CD14-positive monocyte (primary cell): ENCODE measurements at regions not wholly inside any gene's neighbourhood (a gene's known extent, or its start where the extent isn't known, plus 50 kb on each side); places are given as distances from the start of the nearest gene placed in this dataset.

Experiments used
- DNase-seq, 3 donors: peaks; one replicate each; pipeline ENCODE4 v3.0.0-alpha.2; 2011 to 2022
- H2AFZ ChIP-seq: 2 replicates; pipeline ENCODE4 v1.6.0; 2012; ENCODE audit warnings: mild to moderate bottlenecking, low read depth, low read length, inconsistent platforms; ENCODE audit not compliant: insufficient read depth, poor library complexity, severe bottlenecking
- H3K27ac ChIP-seq, 2 donors: 1 replicate in 1 of 2; 2 replicates in 1 of 2; pipeline ENCODE4 v1.5.1; 2012 to 2013; ENCODE audit warnings: low read length in 2 of 2, control low read depth in 1 of 2, inconsistent platforms in 1 of 2, low read depth in 1 of 2, mild to moderate bottlenecking in 1 of 2
- H3K27me3 ChIP-seq, 2 donors: one replicate each; pipeline versions ENCODE4 v1.6.0 to v1.6.1; 2011 to 2013; ENCODE audit warnings: low read length in 2 of 2; ENCODE audit not compliant: control insufficient read depth in 2 of 2, insufficient read depth in 2 of 2
- H3K36me3 ChIP-seq, 2 donors: replicated peaks in 1 of 2; 1 replicate in 1 of 2; 2 replicates in 1 of 2; pipeline versions ENCODE4 v1.5.1 to v1.6.1; 2012 to 2013; ENCODE audit warnings: low read length in 2 of 2, control low read depth in 1 of 2, inconsistent platforms in 1 of 2, mild to moderate bottlenecking in 1 of 2; ENCODE audit not compliant: insufficient read depth in 2 of 2, control insufficient read depth in 1 of 2
- H3K4me1 ChIP-seq, 2 donors: 1 replicate in 1 of 2; 2 replicates in 1 of 2; pipeline versions ENCODE4 v1.5.1 to v1.6.1; 2012 to 2013; ENCODE audit warnings: low read length in 2 of 2, control low read depth in 1 of 2, inconsistent platforms in 1 of 2, mild to moderate bottlenecking in 1 of 2, moderate library complexity in 1 of 2; ENCODE audit not compliant: insufficient read depth in 2 of 2, control insufficient read depth in 1 of 2
- H3K4me2 ChIP-seq: replicated peaks from 2 replicates; pipeline ENCODE3; 2012; ENCODE audit warnings: low read length, moderate library complexity, mild to moderate bottlenecking; ENCODE audit not compliant: poor library complexity, severe bottlenecking; ENCODE audit errors: extremely low read depth
- H3K4me3 ChIP-seq, 3 experiments: fragments of 200-600 bp in 1 of 3; sonication (generic) in 1 of 3; replicated peaks in 1 of 3; 1 replicate in 2 of 3; 2 replicates in 1 of 3; pipeline ENCODE4 v1.5.1; 2011 to 2013; ENCODE audit warnings: low read length in 3 of 3, mild to moderate bottlenecking in 3 of 3, control low read depth in 2 of 3, low read depth in 2 of 3, inconsistent platforms in 1 of 3, moderate library complexity in 1 of 3
- H3K79me2 ChIP-seq: 2 replicates; pipeline ENCODE4 v1.6.0; 2012; ENCODE audit warnings: mild to moderate bottlenecking, control low read depth, inconsistent platforms, low read length, moderate library complexity; ENCODE audit not compliant: insufficient read depth
- H3K9ac ChIP-seq: 2 replicates; pipeline ENCODE4 v1.6.0; 2017; ENCODE audit warnings: low read length, mild to moderate bottlenecking; ENCODE audit not compliant: insufficient read depth, poor library complexity, severe bottlenecking
- H3K9me3 ChIP-seq, 2 donors: replicated peaks in 1 of 2; 1 replicate in 1 of 2; 2 replicates in 1 of 2; pipeline versions ENCODE4 v1.5.1 to v1.6.1; 2012 to 2013; ENCODE audit warnings: low read length in 2 of 2, control low read depth in 1 of 2; ENCODE audit not compliant: control insufficient read depth in 1 of 2, insufficient read depth in 1 of 2
- H4K20me1 ChIP-seq: 2 replicates; pipeline ENCODE4 v1.6.0; 2012; ENCODE audit warnings: mild to moderate bottlenecking, low read length, control low read depth, moderate library complexity; ENCODE audit not compliant: insufficient read depth
- H3K27ac Mint-ChIP-seq, 7 donors: one replicate each; pipeline ENCODE4 v1.8.0; 2020; ENCODE audit warnings: mild to moderate bottlenecking in 7 of 7, mixed read lengths in 7 of 7, moderate library complexity in 6 of 7, inconsistent platforms in 2 of 7
- H3K27me3 Mint-ChIP-seq, 3 donors: one replicate each; pipeline ENCODE4 v1.8.0; 2021 to 2022; ENCODE audit warnings: low read depth in 3 of 3, mild to moderate bottlenecking in 3 of 3, mixed read lengths in 3 of 3, moderate library complexity in 3 of 3, inconsistent platforms in 1 of 3
- H3K36me3 Mint-ChIP-seq, 2 donors: one replicate each; pipeline ENCODE4 v1.8.0; 2020; ENCODE audit warnings: mixed read lengths in 2 of 2, inconsistent platforms in 1 of 2, mild to moderate bottlenecking in 1 of 2
- H3K4me1 Mint-ChIP-seq: one replicate; pipeline ENCODE4 v1.8.0; 2020; ENCODE audit warnings: mild to moderate bottlenecking, mixed read lengths
- H3K4me3 Mint-ChIP-seq, 2 donors: one replicate each; pipeline ENCODE4 v1.8.0; 2020; ENCODE audit warnings: mild to moderate bottlenecking in 2 of 2, mixed read lengths in 2 of 2, moderate library complexity in 1 of 2
- H3K9me3 Mint-ChIP-seq, 7 donors: one replicate each; pipeline ENCODE4 v1.8.0; 2020 to 2022; ENCODE audit warnings: mixed read lengths in 7 of 7, mild to moderate bottlenecking in 6 of 7, moderate library complexity in 6 of 7, inconsistent platforms in 2 of 7
- WGBS: methylation state at CpG from one replicate; pipeline ENCODE4 v1.1.5; 2013; ENCODE audit warnings: missing lambda C conversion rate; ENCODE audit not compliant: insufficient coverage; 5-methylcytosine and 5-hydroxymethylcytosine counted together
- intact Hi-C, 2 donors: fragments of 100-400 bp; cut with micrococcal nuclease; formaldehyde crosslinking; loops; one replicate each; pipeline versions ENCODE4 v1.15.0 to v1.15.1; 2023
- TF ChIP-seq, protein P1 (sequence below): fragments of 200-600 bp; IDR thresholded peaks from one replicate; pipeline ENCODE4 v1.8.0; 2022; ENCODE audit warnings: antibody characterized with exemption, mild to moderate bottlenecking

DNA sequence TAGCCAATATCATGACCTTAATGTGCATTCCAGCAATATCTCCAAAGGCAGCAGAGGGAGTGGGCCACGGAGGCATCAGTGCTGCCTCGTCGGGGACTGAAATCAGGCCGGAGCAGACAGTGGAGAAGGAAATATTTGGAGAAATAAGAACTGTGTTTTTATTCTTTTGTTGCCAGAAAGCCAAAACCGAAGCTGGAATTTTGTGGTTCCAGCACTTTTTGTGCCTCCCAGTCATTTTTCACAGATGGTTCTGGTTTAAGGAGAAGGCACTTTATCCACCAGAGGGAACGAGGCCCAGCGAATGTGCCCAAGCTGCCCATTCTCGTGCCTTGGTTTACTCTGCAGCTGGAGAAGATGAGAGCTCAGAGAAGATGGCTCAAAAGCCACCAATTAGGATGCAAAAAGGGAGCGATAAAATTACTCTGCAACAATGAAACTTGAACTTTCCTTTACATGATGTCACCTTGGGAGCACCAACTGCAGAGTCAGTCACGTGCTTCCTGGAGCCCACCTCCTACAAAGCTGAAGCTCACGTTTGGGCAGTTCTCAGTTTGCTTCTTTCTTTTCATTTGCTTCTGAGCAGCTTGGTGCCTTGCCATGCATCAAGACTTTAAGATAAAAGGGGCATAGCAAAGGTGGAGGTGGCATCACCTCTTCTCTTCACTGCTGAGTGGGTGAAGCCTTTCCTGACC is 288.7 kb downstream of the LPIN1 start:
- Histone ChIP-seq H3K4me3 (no peak overlapping the region), H3K4me1 (no peaks in the 10 kb centered on the region), H3K4me2 (no peak overlapping the region), H3K27me3 (no peaks in the 10 kb centered on the region), H3K27ac (no peak overlapping the region), H4K20me1 (no peaks in the 10 kb centered on the region), H3K79me2 (no peaks in the 10 kb centered on the region), H3K36me3 (no peaks in the 10 kb centered on the region), H3K9ac (no peak overlapping the region), H3K9me3 (peaks cover 0 to 10% of the 10 kb centered on the region in 2 donors), H2AFZ (no peak overlapping the region)
- Mint-ChIP-seq H3K27ac (no peak overlapping the region), H3K9me3 (peaks cover 0 to 14% (median 7%) of the 10 kb centered on the region in 7 donors), H3K27me3 (peaks cover 0 to 9% (median 7%) of the 10 kb centered on the region in 3 donors), H3K4me1 (no peaks in the 10 kb centered on the region), H3K4me3 (no peak overlapping the region), H3K36me3 (peaks cover 0 to 2% of the 10 kb centered on the region in 2 donors)
- intact Hi-C loops: no loop called here
- no peak for DNase-seq
- TF ChIP-seq, protein P1, sequence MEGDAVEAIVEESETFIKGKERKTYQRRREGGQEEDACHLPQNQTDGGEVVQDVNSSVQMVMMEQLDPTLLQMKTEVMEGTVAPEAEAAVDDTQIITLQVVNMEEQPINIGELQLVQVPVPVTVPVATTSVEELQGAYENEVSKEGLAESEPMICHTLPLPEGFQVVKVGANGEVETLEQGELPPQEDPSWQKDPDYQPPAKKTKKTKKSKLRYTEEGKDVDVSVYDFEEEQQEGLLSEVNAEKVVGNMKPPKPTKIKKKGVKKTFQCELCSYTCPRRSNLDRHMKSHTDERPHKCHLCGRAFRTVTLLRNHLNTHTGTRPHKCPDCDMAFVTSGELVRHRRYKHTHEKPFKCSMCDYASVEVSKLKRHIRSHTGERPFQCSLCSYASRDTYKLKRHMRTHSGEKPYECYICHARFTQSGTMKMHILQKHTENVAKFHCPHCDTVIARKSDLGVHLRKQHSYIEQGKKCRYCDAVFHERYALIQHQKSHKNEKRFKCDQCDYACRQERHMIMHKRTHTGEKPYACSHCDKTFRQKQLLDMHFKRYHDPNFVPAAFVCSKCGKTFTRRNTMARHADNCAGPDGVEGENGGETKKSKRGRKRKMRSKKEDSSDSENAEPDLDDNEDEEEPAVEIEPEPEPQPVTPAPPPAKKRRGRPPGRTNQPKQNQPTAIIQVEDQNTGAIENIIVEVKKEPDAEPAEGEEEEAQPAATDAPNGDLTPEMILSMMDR: no peak
- WGBS: 97% methylated on average over 7 of the region's 11 CpGs

DNA sequence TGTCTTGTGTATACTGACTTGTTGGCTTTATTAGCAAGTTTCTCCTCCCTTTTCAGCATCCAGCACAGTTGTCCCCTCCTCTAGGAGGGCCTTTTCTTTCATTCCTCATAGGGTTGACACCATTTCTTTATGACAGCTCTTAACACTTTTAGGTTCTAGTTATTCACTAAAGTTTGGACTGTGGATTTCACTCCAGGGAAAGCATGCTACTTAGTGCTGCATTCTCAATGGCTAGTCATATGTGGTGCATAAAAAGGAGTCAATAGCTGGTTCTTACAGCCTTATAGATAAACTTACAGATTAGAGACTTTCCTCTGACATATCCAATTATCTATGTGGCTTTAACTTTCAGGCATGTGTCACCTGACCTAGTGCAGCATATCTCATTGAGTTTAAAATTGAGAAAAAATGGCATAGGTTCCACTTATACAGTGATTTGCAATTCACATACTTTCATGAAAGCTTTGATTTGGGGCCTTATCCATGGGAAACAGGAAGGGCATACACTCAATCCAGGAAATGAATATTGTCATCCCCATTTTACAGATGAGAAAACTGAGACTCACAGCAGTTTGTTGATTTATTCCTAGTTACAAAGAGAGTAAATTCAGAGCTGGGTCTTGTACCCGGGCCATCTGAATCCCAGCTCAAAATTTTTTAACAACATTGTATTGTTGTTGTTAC is 289.7 kb downstream of the LPIN1 start:
- Histone ChIP-seq H4K20me1 (no peaks in the 10 kb centered on the region), H2AFZ (no peak overlapping the region), H3K27ac (no peak overlapping the region), H3K9ac (no peak overlapping the region), H3K4me1 (no peaks in the 10 kb centered on the region), H3K4me3 (no peak overlapping the region), H3K79me2 (no peaks in the 10 kb centered on the region), H3K36me3 (no peaks in the 10 kb centered on the region), H3K9me3 (peaks cover 0 to 10% of the 10 kb centered on the region in 2 donors), H3K27me3 (no peaks in the 10 kb centered on the region), H3K4me2 (no peak overlapping the region)
- Mint-ChIP-seq H3K9me3 (peaks cover 0 to 16% (median 7%) of the 10 kb centered on the region in 7 donors), H3K27me3 (peaks cover 2 to 8% (median 7%) of the 10 kb centered on the region in 3 donors), H3K36me3 (peaks cover 0 to 2% of the 10 kb centered on the region in 2 donors), H3K4me1 (no peaks in the 10 kb centered on the region), H3K27ac (no peak overlapping the region), H3K4me3 (no peak overlapping the region)
- TF ChIP-seq, protein P1: no peak
- intact Hi-C loops: no loop called here
- DNase-seq: no peak
- WGBS: no CpG with 5 or more reads among the region's 1 CpG
